Cardiac fibroblast (primary cell): ENCODE measurements at regions not wholly inside any gene's neighbourhood (a gene's known extent, or its start where the extent isn't known, plus 50 kb on each side); places are given as distances from the start of the nearest gene placed in this dataset.

ENCODE experiments used
- DNase-seq, 2 donors: peaks; one replicate each; pipeline versions ENCODE4 v3.0.0 to v3.0.0-alpha.2; 2010; ENCODE audit warnings: low read depth in 2 of 2
- H3K4me3 ChIP-seq, 2 donors: replicated peaks in 1 of 2; 1 replicate in 1 of 2; 2 replicates in 1 of 2; pipeline ENCODE4 v1.5.1; 2011; ENCODE audit warnings: low read depth in 2 of 2, low read length in 2 of 2, mild to moderate bottlenecking in 2 of 2, moderate library complexity in 1 of 2
- CTCF ChIP-seq: IDR thresholded peaks from one replicate; pipeline ENCODE4 v1.5.1; 2011; ENCODE audit warnings: low read depth, mild to moderate bottlenecking, low read length, inconsistent platforms

GRCh38 chr12:24749171-24749570, 199.7 kb downstream of the BCAT1 start:
- DNase-seq = no peak
- no peak for TF ChIP-seq CTCF
- no peak overlapping the region for H3K4me3 ChIP-seq

GRCh38 chr12:24748326-24748725, 200.6 kb downstream of the BCAT1 start:
- no peak for DNase-seq
- no peak overlapping the region for H3K4me3 ChIP-seq
- no peak for TF ChIP-seq CTCF

- TF ChIP-seq CTCF = no peak
- no peak for DNase-seq
Measured at GRCh38 chr12:24746864-24747263, 202.0 kb downstream of the BCAT1 start.

GRCh38 chr12:24746006-24746671, 202.8 kb downstream of the BCAT1 start:
- H3K4me3 ChIP-seq = no peak overlapping the region
- no peak for TF ChIP-seq CTCF
- no peak for DNase-seq

More at GRCh38 chr12:24746864-24747263, 202.0 kb downstream of the BCAT1 start:
- no peak overlapping the region for H3K4me3 ChIP-seq

- H3K4me3 ChIP-seq = no peak overlapping the region
- TF ChIP-seq CTCF = no peak
- DNase-seq = peak in 1 of 2 donors; percentile 56
Measured at GRCh38 chr12:24743941-24744793, 204.7 kb downstream of the BCAT1 start.

GRCh38 chr12:24742378-24742777, 206.5 kb downstream of the BCAT1 start:
- no peak for DNase-seq
- no peak overlapping the region for H3K4me3 ChIP-seq
- TF ChIP-seq CTCF = no peak
